ENCODE measurements at regions not wholly inside any gene's neighbourhood (a gene's known extent, or its start where the extent isn't known, plus 50 kb on each side); places are given as distances from the start of the nearest gene placed in this dataset.

DNA sequence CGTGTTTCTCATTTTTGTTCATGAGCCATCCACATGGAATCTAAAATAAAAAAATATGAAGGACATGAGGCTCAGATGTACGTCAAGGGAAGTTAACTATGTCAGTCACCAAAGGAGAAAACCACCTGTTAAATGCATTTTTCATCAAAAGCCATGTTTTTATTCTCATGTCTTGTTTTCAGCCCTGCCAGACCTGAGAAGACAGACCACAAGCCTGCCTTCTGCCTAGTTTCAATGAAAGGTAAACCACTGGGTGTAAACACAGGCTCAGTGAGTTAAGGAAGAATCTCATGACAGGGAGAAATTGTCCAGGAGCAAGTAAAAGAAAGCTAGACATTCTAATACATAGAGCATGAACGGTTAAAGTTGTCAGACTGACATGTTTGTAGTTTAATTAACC is 52.3 kb upstream of the TNIP3 start:
- TF ChIP-seq, protein P1, sequence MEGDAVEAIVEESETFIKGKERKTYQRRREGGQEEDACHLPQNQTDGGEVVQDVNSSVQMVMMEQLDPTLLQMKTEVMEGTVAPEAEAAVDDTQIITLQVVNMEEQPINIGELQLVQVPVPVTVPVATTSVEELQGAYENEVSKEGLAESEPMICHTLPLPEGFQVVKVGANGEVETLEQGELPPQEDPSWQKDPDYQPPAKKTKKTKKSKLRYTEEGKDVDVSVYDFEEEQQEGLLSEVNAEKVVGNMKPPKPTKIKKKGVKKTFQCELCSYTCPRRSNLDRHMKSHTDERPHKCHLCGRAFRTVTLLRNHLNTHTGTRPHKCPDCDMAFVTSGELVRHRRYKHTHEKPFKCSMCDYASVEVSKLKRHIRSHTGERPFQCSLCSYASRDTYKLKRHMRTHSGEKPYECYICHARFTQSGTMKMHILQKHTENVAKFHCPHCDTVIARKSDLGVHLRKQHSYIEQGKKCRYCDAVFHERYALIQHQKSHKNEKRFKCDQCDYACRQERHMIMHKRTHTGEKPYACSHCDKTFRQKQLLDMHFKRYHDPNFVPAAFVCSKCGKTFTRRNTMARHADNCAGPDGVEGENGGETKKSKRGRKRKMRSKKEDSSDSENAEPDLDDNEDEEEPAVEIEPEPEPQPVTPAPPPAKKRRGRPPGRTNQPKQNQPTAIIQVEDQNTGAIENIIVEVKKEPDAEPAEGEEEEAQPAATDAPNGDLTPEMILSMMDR (IDR thresholded peaks at IDR 0.05) = no peak
- TF ChIP-seq POLR2A (IDR thresholded peaks at IDR 0.05) = no peak

Measured in esophagus squamous epithelium (tissue), 4 donors.